Right lobe of liver (tissue), 4 donors: ENCODE measurements at regions not wholly inside any gene's neighbourhood (a gene's known extent, or its start where the extent isn't known, plus 50 kb on each side); places are given as distances from the start of the nearest gene placed in this dataset.
"Not testable (repeated sequence)": the region's sequence is repeated elsewhere in the genome, so short reads cannot be mapped to it uniquely, and the experiment has no call there.

Source experiments
- POLR2A ChIP-seq: fragments of 450-650 bp; IDR thresholded peaks from one replicate; pipeline ENCODE4 v1.6.1; 2017; ENCODE audit warnings: antibody characterized with exemption, mild to moderate bottlenecking
- TF ChIP-seq, protein P1 (sequence below), 4 donors: fragments of 200-600 bp in 3 of 4; fragments of 450-650 bp in 1 of 4; IDR thresholded peaks; one replicate each; pipeline versions ENCODE4 v1.5.1 to v1.8.0; 2016 to 2022; ENCODE audit warnings: antibody characterized with exemption in 4 of 4, mild to moderate bottlenecking in 2 of 4
- donor health status: DM: no; HTN: no; CAD: no.
- donor health status: DM: no; HTN: no; CAD: no.
- donor health status: DM: no; HTN: yes; CAD: no.

DNA sequence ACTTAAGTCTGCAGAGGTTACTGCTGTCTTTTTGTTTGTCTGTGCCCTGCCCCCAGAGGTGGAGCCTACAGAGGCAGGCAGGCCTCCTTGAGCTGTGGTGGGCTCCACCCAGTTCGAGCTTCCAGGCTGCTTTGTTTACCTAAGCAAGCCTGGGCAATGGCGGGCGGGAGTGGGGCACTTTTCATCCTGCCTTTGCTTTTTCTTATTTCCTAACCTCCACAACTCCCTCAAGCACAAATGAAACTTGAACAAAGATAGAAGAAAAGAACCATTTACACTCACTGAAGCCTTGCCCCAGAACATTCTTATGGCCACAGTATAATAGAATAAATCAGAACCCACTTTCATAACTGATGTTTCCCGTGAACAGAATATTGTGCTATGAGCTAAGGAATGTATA is 344.5 kb upstream of the MAOA start:
- TF ChIP-seq POLR2A, result not testable (repeated sequence)
- TF ChIP-seq, protein P1, sequence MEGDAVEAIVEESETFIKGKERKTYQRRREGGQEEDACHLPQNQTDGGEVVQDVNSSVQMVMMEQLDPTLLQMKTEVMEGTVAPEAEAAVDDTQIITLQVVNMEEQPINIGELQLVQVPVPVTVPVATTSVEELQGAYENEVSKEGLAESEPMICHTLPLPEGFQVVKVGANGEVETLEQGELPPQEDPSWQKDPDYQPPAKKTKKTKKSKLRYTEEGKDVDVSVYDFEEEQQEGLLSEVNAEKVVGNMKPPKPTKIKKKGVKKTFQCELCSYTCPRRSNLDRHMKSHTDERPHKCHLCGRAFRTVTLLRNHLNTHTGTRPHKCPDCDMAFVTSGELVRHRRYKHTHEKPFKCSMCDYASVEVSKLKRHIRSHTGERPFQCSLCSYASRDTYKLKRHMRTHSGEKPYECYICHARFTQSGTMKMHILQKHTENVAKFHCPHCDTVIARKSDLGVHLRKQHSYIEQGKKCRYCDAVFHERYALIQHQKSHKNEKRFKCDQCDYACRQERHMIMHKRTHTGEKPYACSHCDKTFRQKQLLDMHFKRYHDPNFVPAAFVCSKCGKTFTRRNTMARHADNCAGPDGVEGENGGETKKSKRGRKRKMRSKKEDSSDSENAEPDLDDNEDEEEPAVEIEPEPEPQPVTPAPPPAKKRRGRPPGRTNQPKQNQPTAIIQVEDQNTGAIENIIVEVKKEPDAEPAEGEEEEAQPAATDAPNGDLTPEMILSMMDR (IDR thresholded peaks at IDR 0.05), result not testable (repeated sequence)
